H1 (cell line): ENCODE measurements at regions not wholly inside any gene's neighbourhood (a gene's known extent, or its start where the extent isn't known, plus 50 kb on each side); places are given as distances from the start of the nearest gene placed in this dataset.
A peak's percentile ranks its signal among the peaks of the same experiment; 100 is the strongest.

Experiments
- CTCF ChIA-PET: fragments of 300-600 bp; sonication (Branson Sonifier 250); formaldehyde crosslinking; loops from one replicate; lab custom pipeline; 2021; ENCODE audit not compliant: partially characterized antibody; lab: Charles Lee
- POLR2A ChIA-PET: fragments of 300-600 bp; sonication (Branson Sonifier 250); formaldehyde crosslinking; loops from one replicate; lab custom pipeline; 2021; ENCODE audit warnings: inconsistent platforms; ENCODE audit not compliant: partially characterized antibody; lab: Charles Lee
- DNase-seq, 2 experiments: peaks; one replicate each; pipeline versions ENCODE4 v3.0.0 to v3.0.0-alpha.2; 2010 to 2022; ENCODE audit warnings: low spot score in 2 of 2, low read depth in 1 of 2, mixed read lengths in 1 of 2
- FAIRE-seq: peaks from 2 replicates; lab custom pipeline; 2011; peaks lifted over from hg19 to GRCh38; lab: Jason Lieb, UNC
- H2AFZ ChIP-seq: 2 replicates; pipeline ENCODE4 v1.8.1; 2012; ENCODE audit warnings: low read length, inconsistent platforms
- H2AK5ac ChIP-seq: 2 replicates; pipeline ENCODE4 v1.6.1; 2013; ENCODE audit warnings: low read depth, low read length
- H2BK120ac ChIP-seq: replicated peaks from 2 replicates; pipeline ENCODE3; 2013; ENCODE audit warnings: low read depth, low read length, inconsistent platforms
- H2BK12ac ChIP-seq: 2 replicates; pipeline ENCODE4 v1.6.1; 2013; ENCODE audit warnings: low read depth, low read length
- H2BK15ac ChIP-seq: 2 replicates; pipeline ENCODE4 v1.6.1; 2013; ENCODE audit warnings: low read length
- H2BK20ac ChIP-seq: 2 replicates; pipeline ENCODE4 v1.6.1; 2013; ENCODE audit warnings: low read length
- H2BK5ac ChIP-seq: 2 replicates; pipeline ENCODE4 v1.6.1; 2013; ENCODE audit warnings: low read depth, low read length
- H3K14ac ChIP-seq: 2 replicates; pipeline ENCODE4 v1.6.1; 2013; ENCODE audit warnings: inconsistent platforms; ENCODE audit not compliant: insufficient read length
- H3K18ac ChIP-seq: 2 replicates; pipeline ENCODE4 v1.6.1; 2013; ENCODE audit warnings: low read length; ENCODE audit errors: extremely low read depth
- H3K23ac ChIP-seq: 2 replicates; pipeline ENCODE4 v1.6.1; 2013; ENCODE audit warnings: inconsistent platforms; ENCODE audit not compliant: insufficient read length
- H3K23me2 ChIP-seq: 2 replicates; pipeline ENCODE4 v1.6.1; 2013; ENCODE audit warnings: low read depth, low read length
- H3K27ac ChIP-seq: 2 replicates; pipeline ENCODE4 v1.6.1; 2011; ENCODE audit warnings: low read depth, low read length, inconsistent platforms
- H3K27me3 ChIP-seq, 4 experiments: replicated peaks in 1 of 4; 1 replicate in 1 of 4; 2 replicates in 3 of 4; pipeline versions ENCODE4 v1.6.1 to v1.8.1; 2011 to 2013; ENCODE audit warnings: low read length in 3 of 4, mild to moderate bottlenecking in 3 of 4, inconsistent platforms in 2 of 4, mixed read lengths in 2 of 4, moderate library complexity in 1 of 4; ENCODE audit not compliant: control insufficient read depth in 3 of 4, insufficient read depth in 3 of 4; ENCODE audit errors: extremely low read depth in 1 of 4
- H3K36me3 ChIP-seq, 4 experiments: 2 replicates each; pipeline versions ENCODE4 v1.6.1 to v1.8.1; 2011 to 2013; ENCODE audit warnings: mild to moderate bottlenecking in 4 of 4, low read length in 3 of 4, moderate library complexity in 2 of 4, control low read depth in 1 of 4, inconsistent platforms in 1 of 4; ENCODE audit not compliant: insufficient read depth in 4 of 4, control insufficient read depth in 2 of 4
- H3K4ac ChIP-seq: replicated peaks from 2 replicates; pipeline ENCODE3; 2013; ENCODE audit warnings: low read length, low read depth, mixed read lengths, inconsistent platforms; ENCODE audit not compliant: insufficient read length
- H3K4me1 ChIP-seq, 4 experiments: replicated peaks in 1 of 4; 1 replicate in 1 of 4; 2 replicates in 3 of 4; pipeline versions ENCODE4 v1.6.1 to v1.8.1; 2011 to 2013; ENCODE audit warnings: low read length in 3 of 4, inconsistent platforms in 2 of 4, mixed read lengths in 1 of 4; ENCODE audit not compliant: insufficient read depth in 4 of 4, control insufficient read depth in 3 of 4
- H3K4me2 ChIP-seq, 2 experiments: 2 replicates each; pipeline versions ENCODE4 v1.6.1 to v1.8.1; 2011 to 2013; ENCODE audit warnings: low read depth in 2 of 2, low read length in 2 of 2, control low read depth in 1 of 2, inconsistent platforms in 1 of 2, mild to moderate bottlenecking in 1 of 2; ENCODE audit not compliant: insufficient read depth in 1 of 2
- H3K4me3 ChIP-seq, 4 experiments: fragments of 200-600, 300-600 bp in 1 of 4; sonication (generic), shearing (Covaris generic), sonication (Bioruptor Twin) in 1 of 4; 2 replicates each; pipeline versions ENCODE4 v1.5.1 to v1.8.1; 2011 to 2016; ENCODE audit warnings: low read length in 4 of 4, low read depth in 3 of 4, control low read depth in 2 of 4, inconsistent platforms in 2 of 4, mild to moderate bottlenecking in 2 of 4, mixed read lengths in 1 of 4, moderate library complexity in 1 of 4; ENCODE audit not compliant: insufficient read depth in 2 of 4; ENCODE audit errors: extremely low read depth in 1 of 4
- H3K56ac ChIP-seq: replicated peaks from 2 replicates; pipeline ENCODE3; 2013; ENCODE audit warnings: low read depth, mild to moderate bottlenecking, mixed read lengths, low read length, inconsistent platforms; ENCODE audit not compliant: insufficient read length
- H3K79me1 ChIP-seq: 2 replicates; pipeline ENCODE4 v1.6.1; 2013; ENCODE audit warnings: low read depth, low read length, control low read depth
- H3K79me2 ChIP-seq, 2 experiments: 2 replicates each; pipeline versions ENCODE4 v1.6.1 to v1.8.1; 2012 to 2013; ENCODE audit warnings: low read length in 2 of 2, mild to moderate bottlenecking in 2 of 2, inconsistent platforms in 1 of 2; ENCODE audit not compliant: insufficient read depth in 2 of 2, control insufficient read depth in 1 of 2
- H3K9ac ChIP-seq, 4 experiments: replicated peaks in 1 of 4; 1 replicate in 1 of 4; 2 replicates in 3 of 4; pipeline versions ENCODE4 v1.6.1 to v1.8.1; 2011 to 2013; ENCODE audit warnings: low read depth in 3 of 4, low read length in 3 of 4, control low read depth in 2 of 4, mild to moderate bottlenecking in 2 of 4, moderate library complexity in 2 of 4, inconsistent platforms in 1 of 4; ENCODE audit errors: extremely low read depth in 1 of 4
- H3K9me3 ChIP-seq, 2 experiments: 2 replicates each; pipeline versions ENCODE4 v1.6.1 to v1.8.1; 2012 to 2013; ENCODE audit warnings: mild to moderate bottlenecking in 2 of 2, moderate library complexity in 2 of 2, control low read depth in 1 of 2, inconsistent platforms in 1 of 2, low read depth in 1 of 2, low read length in 1 of 2, mixed read lengths in 1 of 2; ENCODE audit not compliant: insufficient read depth in 2 of 2
- H4K20me1 ChIP-seq, 2 experiments: replicated peaks in 1 of 2; 2 replicates each; pipeline versions ENCODE3 to v1.8.1; 2011 to 2013; ENCODE audit warnings: inconsistent platforms in 2 of 2, low read length in 2 of 2, mild to moderate bottlenecking in 1 of 2; ENCODE audit not compliant: insufficient read depth in 2 of 2, control insufficient read depth in 1 of 2
- H4K5ac ChIP-seq: 2 replicates; pipeline ENCODE4 v1.6.1; 2013; ENCODE audit warnings: low read length, low read depth, mixed read lengths, inconsistent platforms; ENCODE audit not compliant: insufficient read length
- H4K8ac ChIP-seq: 2 replicates; pipeline ENCODE4 v1.8.0; 2013; ENCODE audit warnings: mild to moderate bottlenecking, moderate library complexity, low read length, inconsistent platforms; ENCODE audit not compliant: insufficient read depth; ENCODE audit errors: extremely low read depth
- H4K91ac ChIP-seq: replicated peaks from 2 replicates; pipeline ENCODE3; 2013; ENCODE audit warnings: low read length, mixed read lengths, inconsistent platforms; ENCODE audit not compliant: insufficient read length
- SIN3A ChIP-seq, 2 experiments: IDR thresholded peaks in 1 of 2; conservative IDR thresholded peaks in 1 of 2; 2 replicates each; pipeline ENCODE4 v1.6.1; 2011 to 2012; ENCODE audit warnings: low read length in 2 of 2, improper control_type of control experiment in 1 of 2, low read depth in 1 of 2, mild to moderate bottlenecking in 1 of 2
- SIX5 ChIP-seq: IDR thresholded peaks from 2 replicates; pipeline ENCODE4 v1.6.1; 2011; ENCODE audit warnings: mild to moderate bottlenecking, low read depth, low read length
- WGBS, 2 experiments: shearing (Covaris generic) in 1 of 2; methylation state at CpG; one replicate each; pipeline versions ENCODE4 v1.1.6 to v1.1.7; 2013 to 2015; ENCODE audit warnings: low lambda C conversion rate in 2 of 2, mixed read lengths in 2 of 2, inconsistent platforms in 1 of 2, low coverage in 1 of 2, missing lambda C conversion rate in 1 of 2; ENCODE audit not compliant: insufficient replicate concordance in 2 of 2, insufficient coverage in 1 of 2, insufficient read length in 1 of 2; ENCODE audit errors: extremely low coverage in 1 of 2, missing lambda C conversion rate in 1 of 2; 5-methylcytosine and 5-hydroxymethylcytosine counted together

- Histone ChIP-seq H2BK20ac (no peak overlapping the region), H3K56ac (no peak overlapping the region), H3K27me3 (no peaks in the 10 kb centered on the region; a peak in 1 of 7 replicates), H3K23me2 (no peaks in the 10 kb centered on the region), H3K27ac (no peak overlapping the region), H3K9me3 (no peaks in the 10 kb centered on the region), H3K18ac (no peak overlapping the region; the same call in 1 of the 2 replicates), H4K5ac (no peak overlapping the region), H3K14ac (no peak overlapping the region), H2AK5ac (no peak overlapping the region), H2AFZ (no peak overlapping the region), H3K79me1 (no peaks in the 10 kb centered on the region), H4K8ac (peak overlapping the region; percentile 12; the same call in 1 of the 2 replicates), H2BK12ac (no peak overlapping the region), H4K91ac (no peak overlapping the region), H3K4me1 (peaks cover 0 to 3% (median 0%) of the 10 kb centered on the region in 4 experiments; a peak in 1 of 7 replicates), H4K20me1 (no peaks in the 10 kb centered on the region), H3K23ac (no peak overlapping the region), H3K9ac (no peak overlapping the region), H2BK120ac (no peak overlapping the region), H3K79me2 (no peaks in the 10 kb centered on the region), H3K36me3 (no peaks in the 10 kb centered on the region), H2BK15ac (no peak overlapping the region), H2BK5ac (no peak overlapping the region), H3K4me3 (no peak overlapping the region), H3K4ac (no peak overlapping the region), H3K4me2 (no peak overlapping the region)
- no peak for FAIRE-seq
- no peak for DNase-seq
- WGBS, 2 experiments = 86% methylated on average over 5 of the region's 5 CpGs; no CpG with 5 or more reads in 1 of the 2 experiments
- ChIA-PET POLR2A (interaction anchor here (1.1 kb wide), 1 partner anchor 11 kb away, joined by 3 read pairs; no protein-coding TSS in a partner anchor), CTCF (interaction anchor here (1.3 to 1.9 kb wide), 2 partner anchors 7 to 24 kb away, joined by 3 to 4 read pairs; no protein-coding TSS in a partner anchor)
- no peak for TF ChIP-seq SIX5
- TF ChIP-seq SIN3A (conservative IDR thresholded peaks at IDR 0.05 in 1 of 2, IDR thresholded peaks at IDR 0.05 in 1 of 2; ENCODE audit: low read depth in 1 of 2, low read length in 2 of 2) = no peak
Measured at GRCh38 chr11:119885861-119886567, 157.0 kb upstream of the NECTIN1 start.
